Endothelial cell of umbilical vein (primary cell): ENCODE measurements at regions not wholly inside any gene's neighbourhood (a gene's known extent, or its start where the extent isn't known, plus 50 kb on each side); places are given as distances from the start of the nearest gene placed in this dataset.

Experiments used
- BruUV-seq: library from RNA; stranded (reverse); fragments of 400-500 nt; replicated peaks from 2 replicates; lab custom pipeline; 2021; lab: Mats Ljungman, UMichigan
- CTCF ChIA-PET: fragments of 300-600, 350-600 bp; sonication (Branson Sonifier 250); formaldehyde crosslinking; loops from one replicate; lab custom pipeline; 2021; ENCODE audit warnings: antibody characterized with exemption, inconsistent platforms; lab: Charles Lee
- POLR2A ChIA-PET: fragments of 300-600, 350-600 bp; sonication (Branson Sonifier 250); formaldehyde crosslinking; loops from one replicate; lab custom pipeline; 2021; ENCODE audit warnings: antibody characterized with exemption, inconsistent platforms; lab: Charles Lee
- DNase-seq: peaks from one replicate; pipeline ENCODE4 v3.0.0-alpha.2; 2011; ENCODE audit warnings: low read depth, low spot score
- FAIRE-seq: peaks from 2 replicates; lab custom pipeline; 2011; peaks lifted over from hg19 to GRCh38; lab: Jason Lieb, UNC
- H2AFZ ChIP-seq: 2 replicates; pipeline ENCODE4 v1.6.0; 2012; ENCODE audit warnings: low read depth, low read length, control low read depth, inconsistent platforms
- H3K27ac ChIP-seq: 2 replicates; pipeline ENCODE4 v1.5.1; 2011; ENCODE audit warnings: low read depth, mild to moderate bottlenecking, control low read depth, low read length, moderate library complexity; ENCODE audit not compliant: insufficient read depth
- H3K27me3 ChIP-seq, 2 experiments: 2 replicates each; pipeline versions ENCODE4 v1.6.0 to v1.6.1; 2011; ENCODE audit warnings: low read length in 2 of 2, mixed read lengths in 1 of 2; ENCODE audit not compliant: control insufficient read depth in 2 of 2, insufficient read depth in 2 of 2
- H3K36me3 ChIP-seq, 2 experiments: 2 replicates in 1 of 2; 3 replicates in 1 of 2; pipeline ENCODE4 v1.5.1; 2011; ENCODE audit warnings: low read length in 2 of 2, mild to moderate bottlenecking in 1 of 2, moderate library complexity in 1 of 2; ENCODE audit not compliant: control insufficient read depth in 2 of 2, insufficient read depth in 2 of 2; ENCODE audit errors: extremely low read depth in 1 of 2
- H3K4me1 ChIP-seq: 3 replicates; pipeline ENCODE4 v1.5.1; 2011; ENCODE audit warnings: mild to moderate bottlenecking, low read length; ENCODE audit not compliant: control insufficient read depth, insufficient read depth; ENCODE audit errors: extremely low read depth
- H3K4me2 ChIP-seq: 2 replicates; pipeline ENCODE4 v1.6.1; 2011; ENCODE audit warnings: low read length, control low read depth, mixed read lengths; ENCODE audit not compliant: insufficient read depth
- H3K4me3 ChIP-seq, 3 experiments: fragments of 200-600 bp in 1 of 3; sonication (generic), shearing (Covaris generic) in 1 of 3; replicated peaks in 1 of 3; 2 replicates each; pipeline ENCODE4 v1.5.1; 2011 to 2016; ENCODE audit warnings: control low read depth in 3 of 3, low read length in 3 of 3, mild to moderate bottlenecking in 2 of 3, inconsistent platforms in 1 of 3, low read depth in 1 of 3, moderate library complexity in 1 of 3; ENCODE audit not compliant: insufficient read depth in 1 of 3
- H3K79me2 ChIP-seq: 2 replicates; pipeline ENCODE4 v1.6.0; 2012; ENCODE audit warnings: low read length, inconsistent platforms; ENCODE audit not compliant: control insufficient read depth, insufficient read depth
- H3K9ac ChIP-seq: replicated peaks from 2 replicates; pipeline ENCODE3; 2011; ENCODE audit warnings: low read length, control low read depth; ENCODE audit not compliant: insufficient read depth; ENCODE audit errors: extremely low read depth
- H3K9me1 ChIP-seq: replicated peaks from 3 replicates; pipeline ENCODE4 v1.6.0; 2011; ENCODE audit warnings: mild to moderate bottlenecking, low read length; ENCODE audit not compliant: control insufficient read depth, insufficient read depth; ENCODE audit errors: extremely low read depth
- H3K9me3 ChIP-seq: replicated peaks from 2 replicates; pipeline ENCODE4 v1.5.1; 2012; ENCODE audit warnings: low read length, inconsistent platforms; ENCODE audit not compliant: control insufficient read depth, insufficient read depth
- H4K20me1 ChIP-seq: replicated peaks from 2 replicates; pipeline ENCODE3; 2011; ENCODE audit warnings: mild to moderate bottlenecking, low read length; ENCODE audit not compliant: control insufficient read depth, insufficient read depth; ENCODE audit errors: extremely low read depth
- EZH2 ChIP-seq: IDR thresholded peaks from 2 replicates; pipeline ENCODE4 v1.6.1; 2012; ENCODE audit warnings: borderline replicate concordance, low read depth, mild to moderate bottlenecking, moderate library complexity, low read length, inconsistent platforms; ENCODE audit not compliant: severe bottlenecking
- FOS ChIP-seq: IDR thresholded peaks from 2 replicates; pipeline ENCODE4 v1.6.1; 2011; ENCODE audit warnings: mild to moderate bottlenecking, low read length, moderate library complexity, borderline replicate concordance; ENCODE audit not compliant: insufficient read depth
- GATA2 ChIP-seq: IDR thresholded peaks from 2 replicates; pipeline ENCODE4 v1.7.0; 2011; ENCODE audit warnings: low read depth, mild to moderate bottlenecking, moderate library complexity, mixed read lengths, low read length; ENCODE audit not compliant: insufficient read length, insufficient read depth
- MAX ChIP-seq: IDR thresholded peaks from 2 replicates; pipeline ENCODE4 v1.6.1; 2011; ENCODE audit not compliant: insufficient read depth, insufficient read length
- MYC ChIP-seq: IDR thresholded peaks from one replicate; pipeline ENCODE4 v1.6.1; 2011; ENCODE audit warnings: mild to moderate bottlenecking, low read depth, low read length
- POLR2AphosphoS5 ChIP-seq: IDR thresholded peaks from 2 replicates; pipeline ENCODE4 v1.6.1; 2012; ENCODE audit warnings: low read depth, mild to moderate bottlenecking, control low read depth, low read length, moderate library complexity; ENCODE audit not compliant: insufficient read depth
- dilution Hi-C: fragments of 300-500 bp; cut with MboI; formaldehyde crosslinking; loops from one replicate; pipeline ENCODE4 v1.15.0; 2019; ENCODE audit warnings: low sequenced_read_pairs; ENCODE audit not compliant: extremely low pct_ligation_motif_present
- intact Hi-C: fragments of 100-400 bp; cut with micrococcal nuclease; formaldehyde crosslinking; loops from one replicate; pipeline ENCODE4 v1.10.0; 2022
- TF ChIP-seq, protein P1 (sequence below), 2 donors: IDR thresholded peaks; 1 replicate in 1 of 2; 2 replicates in 1 of 2; pipeline ENCODE4 v1.5.1; 2011; ENCODE audit warnings: low read length in 2 of 2, mild to moderate bottlenecking in 2 of 2, moderate library complexity in 2 of 2, control low read depth in 1 of 2, inconsistent platforms in 1 of 2, low read depth in 1 of 2; ENCODE audit not compliant: insufficient read depth in 1 of 2; ENCODE audit errors: extremely low read depth in 1 of 2

DNA sequence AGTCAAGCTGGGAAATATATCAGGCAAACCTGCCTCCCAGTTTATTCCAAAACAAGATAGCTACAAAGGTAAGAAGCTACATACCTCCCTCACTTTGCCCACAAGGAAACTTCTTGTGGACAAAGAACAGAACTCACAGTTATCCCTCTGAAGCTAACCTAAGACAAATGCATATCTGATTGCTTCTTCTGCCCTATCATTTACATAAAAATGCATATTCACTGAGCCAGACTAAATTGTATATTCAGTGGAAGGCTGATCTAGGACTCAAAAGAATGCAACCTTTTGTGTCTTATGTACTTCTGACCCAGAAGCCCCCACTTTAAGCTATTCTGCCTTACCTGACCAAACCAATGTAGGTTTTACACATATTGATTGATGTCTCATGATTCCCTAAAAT, 276.8 kb downstream of the HTR1A start:
- no peaks in the 10 kb centered on the region for H3K27me3 ChIP-seq
- H3K9ac ChIP-seq = no peak overlapping the region
- H3K27ac ChIP-seq = no peak overlapping the region
- no TSS peak for BruUV-seq
- DNase-seq = no peak
- H4K20me1 ChIP-seq = no peaks in the 10 kb centered on the region
- CTCF ChIA-PET = no interaction called here
- H3K9me1 ChIP-seq = no peaks in the 10 kb centered on the region
- no peak overlapping the region for H2AFZ ChIP-seq
- dilution Hi-C loops = no loop called here
- H3K4me3 ChIP-seq = no peak overlapping the region
- H3K4me1 ChIP-seq = no peaks in the 10 kb centered on the region
- FAIRE-seq = no peak
- POLR2A ChIA-PET = no interaction called here
- TF ChIP-seq POLR2AphosphoS5 (no peak), EZH2 (no peak), MAX (no peak), FOS (no peak), GATA2 (no peak), MYC (no peak)
- TF ChIP-seq, protein P1, sequence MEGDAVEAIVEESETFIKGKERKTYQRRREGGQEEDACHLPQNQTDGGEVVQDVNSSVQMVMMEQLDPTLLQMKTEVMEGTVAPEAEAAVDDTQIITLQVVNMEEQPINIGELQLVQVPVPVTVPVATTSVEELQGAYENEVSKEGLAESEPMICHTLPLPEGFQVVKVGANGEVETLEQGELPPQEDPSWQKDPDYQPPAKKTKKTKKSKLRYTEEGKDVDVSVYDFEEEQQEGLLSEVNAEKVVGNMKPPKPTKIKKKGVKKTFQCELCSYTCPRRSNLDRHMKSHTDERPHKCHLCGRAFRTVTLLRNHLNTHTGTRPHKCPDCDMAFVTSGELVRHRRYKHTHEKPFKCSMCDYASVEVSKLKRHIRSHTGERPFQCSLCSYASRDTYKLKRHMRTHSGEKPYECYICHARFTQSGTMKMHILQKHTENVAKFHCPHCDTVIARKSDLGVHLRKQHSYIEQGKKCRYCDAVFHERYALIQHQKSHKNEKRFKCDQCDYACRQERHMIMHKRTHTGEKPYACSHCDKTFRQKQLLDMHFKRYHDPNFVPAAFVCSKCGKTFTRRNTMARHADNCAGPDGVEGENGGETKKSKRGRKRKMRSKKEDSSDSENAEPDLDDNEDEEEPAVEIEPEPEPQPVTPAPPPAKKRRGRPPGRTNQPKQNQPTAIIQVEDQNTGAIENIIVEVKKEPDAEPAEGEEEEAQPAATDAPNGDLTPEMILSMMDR (IDR thresholded peaks at IDR 0.05; ENCODE audit: extremely low read depth in 1 of 2, insufficient read depth in 1 of 2, low read depth in 1 of 2, low read length in 2 of 2) = no peak
- intact Hi-C loops = no loop called here
- H3K9me3 ChIP-seq = no peaks in the 10 kb centered on the region
- H3K4me2 ChIP-seq = no peak overlapping the region
- no peaks in the 10 kb centered on the region for H3K79me2 ChIP-seq
- no peaks in the 10 kb centered on the region for H3K36me3 ChIP-seq
